Activated naive CD8-positive, alpha-beta T cell treated with anti-CD3 and anti-CD28 coated beads, Interleukin-2, amount 50 U/mL, for 24 hours (primary cell): ENCODE measurements at regions not wholly inside any gene's neighbourhood (a gene's known extent, or its start where the extent isn't known, plus 50 kb on each side); places are given as distances from the start of the nearest gene placed in this dataset.

ENCODE experiments used
- ATAC-seq: fragments of 150-1000 bp; cut with Tn5 transposase; one replicate; pipeline ENCODE4 v1.10.0; 2021
- DNase-seq: peaks from one replicate; pipeline ENCODE4 v3.0.0; 2021
- H3K27ac Mint-ChIP-seq: one replicate; pipeline ENCODE4 v1.8.0; 2021; ENCODE audit warnings: mild to moderate bottlenecking, mixed read lengths
- H3K27me3 Mint-ChIP-seq: one replicate; pipeline ENCODE4 v1.8.0; 2021; ENCODE audit warnings: mixed read lengths
- H3K36me3 Mint-ChIP-seq: one replicate; pipeline ENCODE4 v1.8.0; 2021; ENCODE audit warnings: low read depth, mixed read lengths
- H3K4me1 Mint-ChIP-seq: one replicate; pipeline ENCODE4 v1.8.0; 2021; ENCODE audit warnings: mixed read lengths
- H3K4me3 Mint-ChIP-seq: one replicate; pipeline ENCODE4 v1.8.0; 2021; ENCODE audit warnings: mild to moderate bottlenecking, moderate library complexity, mixed read lengths
- H3K9me3 Mint-ChIP-seq: one replicate; pipeline ENCODE4 v1.8.0; 2021; ENCODE audit warnings: mixed read lengths

DNA sequence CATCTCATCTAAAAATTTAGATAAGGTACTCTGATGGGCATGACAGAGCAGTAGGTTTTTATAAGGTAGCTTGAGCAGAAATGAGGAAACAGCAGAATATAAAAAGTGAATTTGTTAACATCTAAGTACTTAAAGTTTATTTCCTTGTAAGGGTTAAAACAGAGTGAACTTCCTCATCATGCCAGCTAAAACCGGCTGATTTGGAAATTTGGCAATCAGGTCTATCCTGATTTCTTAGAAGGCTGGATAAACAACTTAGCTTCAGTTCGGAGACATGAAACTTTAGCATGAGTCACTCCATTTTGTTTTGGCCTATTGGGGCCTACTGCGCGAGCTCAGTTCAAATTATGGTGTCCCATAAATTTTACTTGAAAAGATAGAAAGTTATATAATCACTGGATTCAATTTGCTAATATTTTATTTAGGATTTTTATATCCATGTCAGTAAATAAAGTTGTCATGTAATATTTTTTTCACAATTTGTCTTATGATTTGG lies 241.6 kb upstream of the RORB start:
- no peak overlapping the region for H3K4me3 Mint-ChIP-seq
- H3K4me1 Mint-ChIP-seq, result no peaks in the 10 kb centered on the region
- H3K27ac Mint-ChIP-seq, result no peak overlapping the region
- ATAC-seq, result no peak
- DNase-seq, result no peak
- no peaks in the 10 kb centered on the region for H3K36me3 Mint-ChIP-seq
- H3K27me3 Mint-ChIP-seq, result no peaks in the 10 kb centered on the region
- no peaks in the 10 kb centered on the region for H3K9me3 Mint-ChIP-seq

DNA sequence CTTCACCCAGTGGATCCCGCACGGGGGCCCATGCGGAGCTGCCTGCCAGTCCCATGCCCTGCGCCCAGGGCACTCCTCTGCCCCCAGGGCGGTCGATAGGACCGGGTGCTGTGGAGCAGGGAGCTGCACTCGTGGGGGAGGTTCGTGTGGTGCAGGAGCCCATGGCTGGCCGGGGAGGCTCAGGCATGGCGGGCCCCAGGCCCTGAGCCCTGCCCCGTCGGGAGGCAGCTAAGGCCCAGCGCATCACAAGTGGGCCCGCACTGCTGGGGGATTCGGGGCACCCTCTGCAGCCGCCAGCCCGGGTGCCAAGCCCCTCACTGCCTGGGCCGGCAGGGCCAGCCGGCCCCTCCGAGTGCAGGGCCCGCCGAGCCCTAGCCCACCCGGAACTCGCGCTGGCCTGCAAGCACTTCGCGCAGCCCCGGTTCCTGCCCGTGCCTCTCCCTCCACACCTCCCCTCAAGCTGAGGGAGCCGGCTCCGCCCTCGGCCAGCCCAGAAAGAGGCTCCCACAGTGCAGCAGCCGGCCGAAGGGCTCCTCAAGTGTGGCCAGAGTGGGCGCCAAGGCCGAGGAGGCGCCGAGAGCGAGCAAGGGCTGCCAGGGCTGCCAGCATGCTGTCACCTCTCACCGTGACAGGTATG lies 221.1 kb upstream of the RORB start:
- H3K9me3 Mint-ChIP-seq, result peaks cover 4% of the 10 kb centered on the region
- H3K4me1 Mint-ChIP-seq, result no peaks in the 10 kb centered on the region
- H3K36me3 Mint-ChIP-seq, result no peaks in the 10 kb centered on the region
- no peak overlapping the region for H3K4me3 Mint-ChIP-seq
- H3K27ac Mint-ChIP-seq, result no peak overlapping the region
- H3K27me3 Mint-ChIP-seq, result no peaks in the 10 kb centered on the region
- DNase-seq (no peak), ATAC-seq (no peak)

DNA sequence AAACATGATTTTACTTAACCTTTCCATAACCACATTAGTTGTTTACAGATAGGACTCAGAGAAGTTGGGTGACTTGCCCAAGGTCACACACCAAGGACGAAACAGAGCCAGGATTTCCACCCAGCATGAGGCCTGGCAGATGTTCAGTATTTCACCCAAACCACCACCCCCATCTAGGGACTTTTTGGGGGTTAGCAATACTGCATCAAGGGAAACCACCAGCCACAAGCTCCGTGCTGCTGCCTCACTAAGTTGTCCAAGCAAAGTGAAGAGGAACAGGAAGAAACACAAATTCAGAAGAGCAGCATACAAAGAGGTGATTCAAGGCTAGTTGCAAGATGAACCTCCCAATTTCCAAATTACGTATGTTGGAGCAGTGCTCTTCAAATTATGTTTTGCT lies 219.6 kb upstream of the RORB start:
- Mint-ChIP-seq H3K27ac (no peak overlapping the region), H3K4me1 (no peaks in the 10 kb centered on the region), H3K9me3 (peaks cover 4% of the 10 kb centered on the region), H3K4me3 (no peak overlapping the region), H3K27me3 (no peaks in the 10 kb centered on the region), H3K36me3 (no peaks in the 10 kb centered on the region)
- DNase-seq (no peak), ATAC-seq (no peak)

DNA sequence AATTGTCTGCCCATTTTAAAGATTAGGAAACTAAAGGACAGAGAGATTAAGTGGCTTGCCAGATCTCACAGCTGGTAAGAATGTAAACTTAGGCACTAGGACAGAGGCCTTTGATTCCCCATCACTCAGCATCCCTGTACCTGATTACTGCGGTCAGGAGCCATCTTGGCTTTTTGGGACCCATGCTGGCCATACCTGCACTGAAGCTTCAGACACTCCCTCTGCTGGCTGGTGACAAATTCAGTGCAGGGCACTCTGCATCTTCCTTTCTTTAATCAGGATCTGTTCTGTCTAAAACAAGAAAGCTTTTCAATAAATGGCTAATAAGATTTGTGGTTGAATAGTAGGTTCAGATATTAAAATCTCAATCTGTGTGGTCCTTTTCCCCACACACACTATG lies 215.5 kb upstream of the RORB start:
- DNase-seq, result no peak
- peaks cover 4% of the 10 kb centered on the region for H3K9me3 Mint-ChIP-seq
- H3K36me3 Mint-ChIP-seq, result no peaks in the 10 kb centered on the region
- H3K4me1 Mint-ChIP-seq, result no peaks in the 10 kb centered on the region
- ATAC-seq, result no peak
- no peak overlapping the region for H3K4me3 Mint-ChIP-seq
- no peaks in the 10 kb centered on the region for H3K27me3 Mint-ChIP-seq
- H3K27ac Mint-ChIP-seq, result no peak overlapping the region

DNA sequence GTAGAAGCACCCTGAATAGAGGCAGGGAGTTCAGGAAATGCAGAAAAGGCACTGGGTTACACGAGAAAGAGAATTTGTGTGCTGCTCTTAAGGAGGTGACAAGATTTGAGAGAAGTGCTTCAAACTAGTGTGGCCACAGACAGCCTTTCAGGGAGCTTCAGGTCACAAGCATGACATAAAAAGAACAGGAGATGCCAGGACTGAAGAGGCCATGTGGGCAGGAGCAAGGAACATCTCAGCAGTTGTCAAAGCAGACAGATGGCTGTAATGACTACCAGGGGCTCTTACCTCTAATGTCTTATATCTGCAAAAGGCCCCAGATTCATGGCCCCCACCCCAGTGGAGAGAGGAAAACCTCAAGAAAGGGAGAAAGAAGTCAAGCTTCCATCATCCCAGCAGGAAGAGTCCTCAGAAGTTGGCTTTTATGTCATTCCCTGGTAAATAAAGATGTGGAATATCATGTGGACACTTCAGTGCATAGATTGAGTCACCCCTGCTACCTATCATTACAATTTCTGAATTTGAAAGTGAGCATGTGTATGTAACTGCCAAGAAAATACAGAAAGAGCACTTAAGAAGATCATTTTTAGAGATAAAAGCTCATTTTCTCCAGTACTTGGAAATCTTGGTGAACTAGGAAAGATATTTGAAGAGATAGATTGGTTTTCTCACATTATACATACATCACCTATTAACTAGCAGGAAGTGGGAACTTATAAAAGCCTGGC lies 214.4 kb upstream of the RORB start:
- Mint-ChIP-seq H3K27ac (no peak overlapping the region), H3K9me3 (peaks cover 4% of the 10 kb centered on the region), H3K4me1 (no peaks in the 10 kb centered on the region), H3K27me3 (no peaks in the 10 kb centered on the region), H3K36me3 (no peaks in the 10 kb centered on the region), H3K4me3 (no peak overlapping the region)
- DNase-seq (no peak), ATAC-seq (no peak)

DNA sequence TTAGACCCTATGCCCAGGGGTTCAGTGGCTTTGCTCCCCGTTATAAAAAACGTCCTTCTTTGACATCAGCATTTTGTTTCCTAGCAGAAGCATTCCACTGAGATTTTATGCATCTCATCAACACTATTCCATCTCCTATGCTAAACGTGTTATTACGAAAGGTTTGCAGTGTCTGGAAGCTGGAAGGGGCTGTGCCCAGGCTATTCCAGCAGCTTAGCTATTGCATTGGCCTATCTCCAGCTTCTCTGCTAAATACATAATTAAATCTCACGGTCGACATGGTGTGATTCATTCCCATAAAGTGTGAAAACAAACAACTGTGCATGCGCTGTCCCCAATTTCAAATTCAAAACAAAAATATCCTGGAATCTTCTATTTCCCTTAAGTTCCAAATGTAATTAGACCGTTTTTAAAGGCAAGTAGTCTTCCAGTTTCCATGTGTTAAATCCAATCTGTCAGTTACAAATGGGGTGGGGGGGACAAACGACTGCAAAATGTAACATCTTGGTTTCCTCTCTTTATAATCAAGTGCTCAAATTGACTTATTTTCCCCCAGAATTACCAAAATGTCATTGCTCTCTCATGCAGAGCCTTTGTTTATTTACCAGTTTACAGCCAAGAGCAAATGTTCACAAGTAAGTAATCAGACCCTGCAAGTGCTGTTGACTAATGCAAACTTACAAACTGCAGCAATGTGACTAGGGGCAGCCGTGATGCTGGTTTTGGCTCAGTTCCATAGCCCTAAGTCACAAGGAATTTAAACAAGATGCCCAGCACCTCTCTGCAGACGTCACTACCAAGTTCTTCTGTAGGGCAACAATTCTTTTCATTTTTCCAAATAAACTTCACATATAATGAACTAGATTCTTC lies 212.3 kb upstream of the RORB start:
- Mint-ChIP-seq H3K36me3 (no peaks in the 10 kb centered on the region), H3K4me1 (no peaks in the 10 kb centered on the region), H3K4me3 (no peak overlapping the region), H3K9me3 (peaks cover under 1% of the 10 kb centered on the region), H3K27ac (no peak overlapping the region), H3K27me3 (no peaks in the 10 kb centered on the region)
- DNase-seq, result no peak
- no peak for ATAC-seq

DNA sequence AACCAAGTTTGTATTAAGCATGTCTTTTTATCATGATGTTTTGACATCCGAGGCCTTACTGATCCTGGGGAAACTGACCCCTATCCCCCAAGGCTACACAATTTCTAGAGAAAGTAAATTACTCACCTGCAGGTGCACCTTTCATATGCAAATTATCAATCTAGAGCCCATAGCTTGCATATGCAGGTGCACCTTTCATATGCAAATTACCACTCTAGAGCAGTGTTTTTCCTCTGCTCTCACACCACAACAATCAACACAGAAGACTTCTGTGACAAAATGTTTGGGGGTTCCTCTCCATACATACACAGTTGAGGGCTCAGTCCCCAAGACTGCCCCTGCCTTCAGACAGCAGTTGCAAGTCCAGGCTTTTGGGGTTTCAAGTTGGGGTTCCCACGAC lies 203.7 kb upstream of the RORB start:
- no peaks in the 10 kb centered on the region for H3K4me1 Mint-ChIP-seq
- no peak overlapping the region for H3K27ac Mint-ChIP-seq
- ATAC-seq (no peak), DNase-seq (no peak)
- H3K9me3 Mint-ChIP-seq, result no peaks in the 10 kb centered on the region
- H3K36me3 Mint-ChIP-seq, result no peaks in the 10 kb centered on the region
- no peaks in the 10 kb centered on the region for H3K27me3 Mint-ChIP-seq
- H3K4me3 Mint-ChIP-seq, result no peak overlapping the region

DNA sequence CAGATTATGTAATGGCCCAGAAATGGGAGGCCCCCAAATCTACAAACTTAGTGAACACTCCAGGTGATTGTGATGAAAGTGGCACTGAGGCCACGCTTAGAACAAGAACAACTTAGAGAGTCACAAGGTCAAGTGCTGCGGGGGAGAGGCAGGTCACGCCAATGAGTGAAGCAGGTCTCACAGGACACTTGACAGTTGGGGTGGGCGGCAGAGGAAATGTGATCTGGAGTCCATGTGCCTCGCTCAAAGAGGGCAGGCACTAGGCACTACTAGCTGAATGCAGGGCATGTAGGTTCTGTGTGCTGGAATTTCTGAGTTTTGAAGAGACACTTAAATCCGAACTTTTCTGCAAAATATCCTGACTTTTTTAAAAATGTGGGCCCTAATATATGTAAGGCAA lies 193.2 kb upstream of the RORB start:
- Mint-ChIP-seq H3K27ac (no peak overlapping the region), H3K9me3 (no peaks in the 10 kb centered on the region), H3K4me1 (no peaks in the 10 kb centered on the region), H3K27me3 (no peaks in the 10 kb centered on the region), H3K4me3 (no peak overlapping the region), H3K36me3 (no peaks in the 10 kb centered on the region)
- DNase-seq, result no peak
- no peak for ATAC-seq

DNA sequence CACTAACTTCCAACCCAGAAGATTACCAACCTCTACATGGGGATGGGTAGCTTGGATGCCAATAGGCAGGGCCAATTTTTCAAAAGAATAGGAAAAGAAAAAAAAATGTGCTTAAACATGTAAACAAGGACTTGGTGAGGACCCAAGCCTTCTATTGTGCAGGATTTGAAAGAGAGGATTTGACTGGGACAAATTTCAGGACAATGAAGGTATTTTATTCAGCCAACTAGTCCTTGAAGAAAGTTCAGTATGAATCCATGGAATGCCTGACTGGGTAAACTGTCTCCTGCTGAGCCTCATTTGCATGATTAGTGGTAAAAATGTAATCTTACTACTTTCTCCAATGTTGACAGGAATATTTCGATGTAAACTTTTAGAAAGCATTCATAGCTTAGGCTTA lies 192.5 kb upstream of the RORB start:
- H3K27ac Mint-ChIP-seq, result no peak overlapping the region
- no peaks in the 10 kb centered on the region for H3K4me1 Mint-ChIP-seq
- H3K4me3 Mint-ChIP-seq, result no peak overlapping the region
- H3K36me3 Mint-ChIP-seq, result no peaks in the 10 kb centered on the region
- H3K27me3 Mint-ChIP-seq, result no peaks in the 10 kb centered on the region
- H3K9me3 Mint-ChIP-seq, result no peaks in the 10 kb centered on the region
- ATAC-seq (no peak), DNase-seq (no peak)

DNA sequence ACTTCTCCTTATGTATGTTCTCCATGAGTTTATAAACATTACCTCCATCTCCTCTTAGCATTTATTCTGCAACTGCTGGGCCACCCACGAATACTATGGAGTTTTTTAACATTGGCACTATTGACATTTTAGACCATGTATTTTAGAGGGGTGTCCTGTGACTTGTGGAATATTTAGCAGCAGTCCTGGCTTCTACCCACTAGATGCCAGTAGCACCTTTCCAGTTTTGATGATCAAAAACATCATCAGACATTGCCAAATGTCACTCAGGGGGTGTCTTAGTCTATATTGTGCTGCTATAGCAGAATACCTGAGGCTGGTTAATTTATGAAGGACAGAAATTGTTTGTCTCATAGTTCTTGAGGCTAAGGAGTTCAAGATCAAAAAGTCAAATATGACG lies 187.5 kb upstream of the RORB start:
- no peaks in the 10 kb centered on the region for H3K4me1 Mint-ChIP-seq
- no peak overlapping the region for H3K27ac Mint-ChIP-seq
- no peak overlapping the region for H3K4me3 Mint-ChIP-seq
- ATAC-seq, result no peak
- H3K27me3 Mint-ChIP-seq, result no peaks in the 10 kb centered on the region
- H3K36me3 Mint-ChIP-seq, result no peaks in the 10 kb centered on the region
- no peak for DNase-seq
- peaks cover 16% of the 10 kb centered on the region for H3K9me3 Mint-ChIP-seq

DNA sequence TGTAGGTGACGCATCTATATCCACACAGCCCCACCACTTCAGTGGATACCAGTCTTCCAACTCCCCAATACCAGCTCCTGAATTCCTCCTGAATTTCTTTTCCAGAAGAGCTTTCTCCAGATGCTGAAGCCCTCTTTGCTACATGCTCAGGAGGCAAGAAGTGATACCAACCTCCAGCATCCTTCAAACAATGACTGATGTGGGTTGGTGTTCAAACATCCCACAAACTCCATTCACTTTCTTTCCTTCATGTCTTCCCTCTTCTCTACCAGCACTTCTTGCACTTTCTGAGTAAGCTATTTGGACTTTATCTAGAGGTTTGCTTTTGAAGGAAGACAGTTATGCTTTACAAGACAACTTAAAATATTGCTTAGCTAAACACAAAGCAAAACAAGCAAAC lies 179.9 kb upstream of the RORB start:
- ATAC-seq, result no peak
- Mint-ChIP-seq H3K4me3 (no peak overlapping the region), H3K27ac (no peak overlapping the region), H3K4me1 (no peaks in the 10 kb centered on the region), H3K36me3 (no peaks in the 10 kb centered on the region), H3K27me3 (no peaks in the 10 kb centered on the region), H3K9me3 (peaks cover 20% of the 10 kb centered on the region)
- DNase-seq, result no peak

DNA sequence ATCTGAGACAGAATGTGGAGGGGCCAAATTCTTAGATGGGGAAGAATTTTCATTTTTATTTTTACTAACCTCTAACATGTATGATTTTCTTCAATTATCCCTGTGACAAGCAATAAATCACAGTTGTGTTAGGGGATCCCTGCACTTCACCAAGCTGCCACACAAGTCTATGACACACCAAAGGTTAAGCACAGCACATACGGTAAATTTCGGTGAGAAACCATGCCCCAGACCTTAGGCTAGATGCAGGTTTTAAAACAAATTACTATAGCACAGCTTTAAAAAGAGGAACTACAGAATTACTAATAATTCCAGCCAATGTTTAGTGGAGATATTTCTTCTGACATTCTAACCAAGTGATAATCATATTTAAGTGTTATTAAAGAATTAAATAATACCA lies 175.7 kb upstream of the RORB start:
- no peak overlapping the region for H3K4me3 Mint-ChIP-seq
- H3K27me3 Mint-ChIP-seq, result no peaks in the 10 kb centered on the region
- H3K36me3 Mint-ChIP-seq, result no peaks in the 10 kb centered on the region
- H3K4me1 Mint-ChIP-seq, result peaks cover 2% of the 10 kb centered on the region
- no peak for DNase-seq
- no peak for ATAC-seq
- H3K9me3 Mint-ChIP-seq, result peaks cover 20% of the 10 kb centered on the region
- no peak overlapping the region for H3K27ac Mint-ChIP-seq

DNA sequence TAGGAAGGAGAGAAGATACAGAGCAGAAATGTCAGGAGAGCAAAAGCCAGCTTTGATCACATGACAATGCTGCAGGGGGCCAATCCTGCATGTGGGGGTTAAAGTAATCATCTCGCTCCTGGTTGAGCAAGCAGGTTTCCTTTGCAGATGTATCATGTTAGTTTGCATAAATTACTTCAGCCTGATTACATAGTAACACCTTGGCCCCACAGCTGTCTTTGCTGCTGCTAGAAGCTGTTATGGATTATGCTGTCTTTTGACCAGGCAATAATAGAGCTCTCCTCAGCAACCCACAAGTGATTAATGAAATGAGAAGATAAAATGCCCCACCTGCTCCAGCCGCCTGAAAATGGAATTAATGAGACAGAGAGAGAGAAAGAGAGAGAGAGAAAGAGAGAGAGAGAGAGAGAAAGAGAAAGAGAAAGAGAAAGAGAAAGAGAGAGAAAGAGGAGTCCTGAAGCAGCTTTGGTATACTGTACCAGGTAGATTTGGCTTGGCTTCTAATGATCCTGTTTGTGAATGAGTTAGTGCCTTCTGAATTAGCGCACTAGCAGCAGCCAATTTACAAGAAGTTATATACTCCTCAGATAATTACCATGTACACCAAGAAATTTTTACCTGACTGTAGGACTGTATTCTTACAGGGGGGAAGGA lies 174.3 kb upstream of the RORB start:
- Mint-ChIP-seq H3K4me1 (peaks cover 2% of the 10 kb centered on the region), H3K36me3 (no peaks in the 10 kb centered on the region)

DNA sequence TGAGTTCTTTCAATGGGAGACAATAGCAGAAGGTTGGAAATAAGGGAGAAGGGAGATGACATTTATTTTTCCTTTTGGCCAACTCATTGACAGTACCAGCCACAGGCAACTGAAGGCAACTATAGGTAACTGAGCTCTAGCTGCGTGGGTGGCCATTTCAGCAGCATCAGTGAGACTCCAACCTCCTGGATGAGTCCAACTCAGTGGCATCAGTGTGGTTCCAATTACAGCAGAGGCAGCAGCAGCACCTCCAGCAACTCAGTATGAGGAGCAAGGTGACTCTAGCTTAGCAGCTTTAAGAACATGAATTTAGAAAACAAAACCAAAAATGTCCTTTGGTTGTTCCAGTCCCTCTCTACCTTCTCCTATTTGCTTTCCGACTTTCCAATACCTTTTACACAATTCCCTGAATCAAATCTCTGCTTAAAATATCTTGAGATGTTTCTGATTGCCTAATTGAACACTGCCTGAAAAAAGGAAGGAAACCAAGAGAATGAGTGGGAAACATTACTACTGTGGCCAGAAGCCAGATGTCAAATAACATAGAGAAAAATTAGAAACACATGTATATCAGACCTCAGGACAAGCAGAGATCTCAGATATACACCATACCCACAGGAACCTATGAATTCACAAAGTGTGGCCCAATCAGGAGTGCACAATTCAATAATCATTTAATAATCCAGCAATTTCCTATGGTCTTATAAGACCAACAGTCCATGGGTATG lies 166.5 kb upstream of the RORB start:
- Mint-ChIP-seq H3K36me3 (no peaks in the 10 kb centered on the region), H3K4me3 (no peak overlapping the region)

More for the DNA sequence above, 174.3 kb upstream of the RORB start:
- peaks cover 20% of the 10 kb centered on the region for H3K9me3 Mint-ChIP-seq
- no peak for ATAC-seq
- no peak overlapping the region for H3K27ac Mint-ChIP-seq
- no peaks in the 10 kb centered on the region for H3K27me3 Mint-ChIP-seq
- DNase-seq, result no peak
- H3K4me3 Mint-ChIP-seq, result no peak overlapping the region

More for the DNA sequence above, 166.5 kb upstream of the RORB start:
- Mint-ChIP-seq H3K27me3 (no peaks in the 10 kb centered on the region), H3K9me3 (peaks cover 6% of the 10 kb centered on the region), H3K27ac (no peak overlapping the region), H3K4me1 (no peaks in the 10 kb centered on the region)
- no peak for ATAC-seq
- DNase-seq, result no peak
